Stimulated activated CD4-positive, alpha-beta T cell treated with anti-CD3 and anti-CD28 coated beads, Interleukin-12 subunit alpha, Interleukin-12 subunit beta, amount 100 ng/mL, for 4 hours (primary cell): ENCODE measurements at regions not wholly inside any gene's neighbourhood (a gene's known extent, or its start where the extent isn't known, plus 50 kb on each side); places are given as distances from the start of the nearest gene placed in this dataset.
"Not testable (repeated sequence)": the region's sequence is repeated elsewhere in the genome, so short reads cannot be mapped to it uniquely, and the experiment has no call there.

Source experiments
- DNase-seq: peaks from one replicate; pipeline ENCODE4 v3.0.0-alpha.2; 2020

- no peak for DNase-seq
Measured at GRCh38 chr15:92831336-92831654, 68.8 kb upstream of the CHD2 start.

- DNase-seq: peak; percentile 77
Measured at GRCh38 chr15:92831655-92832328, 68.3 kb upstream of the CHD2 start.

DNA sequence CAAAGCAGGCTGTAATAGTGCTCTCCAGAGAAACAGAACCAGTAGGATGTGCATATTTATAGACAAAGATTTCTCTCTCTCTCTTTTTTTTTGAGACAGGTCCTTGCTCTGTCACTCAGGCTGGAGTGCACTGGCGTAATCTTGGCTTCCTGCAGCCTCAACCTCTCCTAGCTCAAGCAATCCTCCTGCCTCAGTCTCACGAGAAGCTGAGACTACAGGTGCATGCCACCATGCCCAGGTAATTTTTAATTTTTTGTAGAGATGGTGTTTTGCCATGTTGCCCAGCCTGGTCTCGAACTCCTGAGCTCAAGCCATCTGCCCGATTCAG, 67.1 kb upstream of the CHD2 start:
- DNase-seq: no peak

- DNase-seq: no peak
Measured at GRCh38 chr15:92833493-92834271, 66.4 kb upstream of the CHD2 start.

- no peak for DNase-seq
Measured at GRCh38 chr15:92839696-92840095, 60.4 kb upstream of the CHD2 start.

GRCh38 chr15:92840149-92840548, 60.0 kb upstream of the CHD2 start:
- no peak for DNase-seq

DNA sequence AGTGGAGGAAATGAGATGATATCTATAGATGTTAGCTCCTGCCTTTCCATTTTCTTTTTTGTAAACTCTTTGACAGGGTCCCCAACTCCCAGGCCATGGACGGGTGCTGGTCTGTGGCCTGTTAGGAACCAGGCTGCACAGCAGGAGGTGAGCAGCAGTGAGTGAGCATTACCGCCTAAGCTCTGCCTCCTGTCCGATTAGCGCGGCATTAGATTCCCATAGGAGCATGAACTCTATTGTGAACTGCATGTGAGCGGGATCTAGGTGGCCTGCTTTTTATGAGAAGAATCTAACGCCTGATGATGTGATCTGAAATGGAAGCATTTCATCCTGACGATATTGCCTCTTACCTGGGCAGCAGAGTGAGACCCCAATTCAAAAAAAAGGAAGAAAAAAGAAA, 56.8 kb upstream of the CHD2 start:
- no peak for DNase-seq

DNA sequence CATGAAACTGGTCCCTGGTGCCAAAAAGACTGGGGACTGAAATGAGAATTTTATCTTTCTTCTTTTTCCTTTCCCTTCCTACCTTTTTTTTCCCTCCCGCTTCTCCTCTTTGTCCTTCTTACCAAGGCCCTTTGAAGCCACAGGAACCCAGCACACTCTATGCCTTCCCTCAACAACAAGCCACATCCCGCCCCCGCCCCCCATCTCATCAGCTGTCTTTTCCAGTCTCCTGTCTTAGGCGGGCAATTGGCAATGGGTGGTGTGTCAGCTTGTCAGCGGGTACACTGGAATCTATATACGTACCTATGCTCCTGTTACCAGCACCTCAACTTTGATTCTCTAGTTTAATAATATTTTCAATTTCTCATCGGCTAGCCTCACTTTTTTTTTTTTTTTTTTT, 56.3 kb upstream of the CHD2 start:
- no peak for DNase-seq

- no peak for DNase-seq
Measured at GRCh38 chr15:92845126-92845508, 55.0 kb upstream of the CHD2 start.

DNA sequence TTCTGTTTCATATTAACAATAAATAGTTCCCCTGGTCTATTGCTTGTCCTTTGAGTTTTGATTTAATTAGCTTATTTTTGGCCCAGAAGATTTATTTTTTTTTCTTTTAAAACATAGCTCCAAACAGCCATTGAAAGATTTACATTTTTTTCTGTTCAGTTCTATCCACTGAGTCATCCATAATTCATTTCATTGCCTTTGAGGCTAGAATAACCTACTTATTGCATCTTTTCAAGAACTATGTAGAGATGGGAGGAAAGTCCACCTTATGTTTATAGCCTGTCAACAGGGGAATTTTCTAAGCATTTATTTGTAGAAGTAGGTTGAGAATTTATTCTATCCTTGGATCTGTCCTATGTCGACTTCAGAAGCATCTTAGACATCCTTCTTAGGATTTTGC, 53.4 kb upstream of the CHD2 start:
- DNase-seq: no peak

DNA sequence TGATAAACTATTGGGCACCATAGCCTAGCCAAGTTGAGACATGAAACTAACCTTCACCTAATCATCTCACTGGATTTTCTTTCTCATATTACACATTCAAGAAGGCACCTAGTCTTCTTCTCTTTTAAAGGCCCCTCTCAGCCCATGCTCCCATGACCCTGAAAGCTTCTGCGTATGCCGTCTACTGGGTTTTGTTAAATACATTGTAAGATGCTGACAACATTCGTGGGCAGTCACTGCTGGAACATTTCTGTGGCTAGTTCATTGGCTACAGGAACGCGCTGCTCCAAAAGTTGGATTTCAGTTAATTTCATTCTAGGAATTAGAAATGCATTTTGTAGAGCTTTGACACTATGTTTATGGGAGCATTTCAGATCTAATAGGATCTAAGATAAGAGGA, 52.3 kb upstream of the CHD2 start:
- no peak for DNase-seq

DNA sequence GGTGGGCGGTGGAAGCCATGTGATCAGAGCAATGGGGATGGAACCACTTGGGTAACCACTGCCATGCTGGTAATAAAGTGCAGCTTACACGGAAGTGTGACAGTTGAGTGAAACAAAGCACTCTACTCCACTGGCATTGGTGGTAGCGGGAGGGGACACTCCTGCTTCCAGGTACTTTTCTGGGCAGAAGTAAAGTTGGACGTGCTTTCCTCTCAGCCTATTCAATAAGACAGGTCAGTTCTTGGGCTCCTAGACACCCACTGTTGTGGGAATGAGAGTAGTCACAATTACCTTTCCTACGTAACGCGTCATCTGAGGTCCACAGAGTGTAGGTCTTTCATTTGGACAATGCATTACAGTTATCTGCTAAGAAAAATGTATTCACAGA, 51.7 kb upstream of the CHD2 start:
- DNase-seq: no peak

DNA sequence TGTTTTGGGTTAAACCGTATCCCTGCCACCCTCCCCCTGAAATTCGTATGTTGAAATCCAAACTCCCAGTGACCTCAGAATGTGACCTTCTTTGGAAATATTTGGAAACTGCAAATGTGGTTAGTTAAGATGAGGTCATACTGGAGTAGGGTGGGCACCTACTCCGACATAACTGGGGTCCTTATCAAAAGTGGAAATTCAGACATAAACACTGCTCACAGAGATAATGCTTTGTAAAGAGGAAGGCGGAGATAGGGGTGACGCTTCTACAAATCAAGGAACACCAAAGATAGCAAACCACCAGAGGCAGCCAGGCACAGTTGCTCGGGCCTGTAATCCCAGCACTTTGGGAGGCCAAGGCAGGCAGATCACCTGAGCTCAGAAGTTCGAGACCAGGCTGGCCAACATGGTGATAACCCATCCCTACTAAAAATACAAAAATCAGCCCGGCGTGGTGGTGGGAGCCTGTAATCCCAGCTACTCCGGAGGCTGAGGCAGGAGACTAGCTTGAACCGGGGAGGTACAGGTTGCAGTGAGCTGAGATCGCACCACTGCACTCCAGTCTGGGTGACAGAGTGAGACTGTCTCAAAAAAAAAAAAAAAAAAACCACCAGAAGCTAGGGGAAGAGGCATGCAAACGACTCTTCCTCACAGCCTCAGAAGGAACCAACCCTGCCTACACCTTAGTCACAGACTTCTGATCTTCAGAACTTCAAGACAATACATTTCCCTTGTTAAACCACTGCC, 51.1 kb upstream of the CHD2 start:
- DNase-seq: no peak

GRCh38 chr15:92850218-92850617, 49.9 kb upstream of the CHD2 start:
- not testable (repeated sequence) for DNase-seq
